ENCODE measurements at regions not wholly inside any gene's neighbourhood (a gene's known extent, or its start where the extent isn't known, plus 50 kb on each side); places are given as distances from the start of the nearest gene placed in this dataset.

DNA sequence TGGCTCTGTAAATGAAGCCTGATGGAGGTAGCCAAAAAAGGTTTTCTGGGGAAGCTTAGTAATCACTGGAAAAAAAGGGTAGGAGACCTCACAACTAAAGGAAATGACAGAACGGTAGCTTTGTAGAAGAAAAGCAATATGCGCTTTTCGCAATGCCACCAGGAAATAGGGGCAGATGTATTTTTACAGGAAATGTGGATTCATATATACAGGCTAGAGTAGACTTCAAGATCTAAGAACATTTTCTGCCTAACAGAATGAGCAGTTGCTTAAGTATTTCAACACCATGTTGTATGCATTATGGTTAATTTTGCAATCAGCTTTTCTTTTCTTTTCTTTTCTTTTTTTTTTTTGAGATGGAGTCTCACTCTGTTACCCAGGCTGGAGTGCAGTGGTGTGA is 219.6 kb downstream of the CD83 start:
- DNase-seq (ENCODE audit: extremely low spot score, unreplicated experiment), result no peak
- no peak overlapping the region for H3K27ac Mint-ChIP-seq (ENCODE audit: unreplicated experiment)
- no peaks in the 10 kb centered on the region for H3K36me3 Mint-ChIP-seq (ENCODE audit: unreplicated experiment)
- H3K4me3 Mint-ChIP-seq (ENCODE audit: unreplicated experiment), result no peak overlapping the region
- H3K9me3 Mint-ChIP-seq (ENCODE audit: unreplicated experiment), result peaks cover 6% of the 10 kb centered on the region
- peaks cover 17% of the 10 kb centered on the region for H3K27me3 Mint-ChIP-seq (ENCODE audit: unreplicated experiment)
- peaks cover 3% of the 10 kb centered on the region for H3K4me1 Mint-ChIP-seq (ENCODE audit: unreplicated experiment)
- TF ChIP-seq, protein P1, sequence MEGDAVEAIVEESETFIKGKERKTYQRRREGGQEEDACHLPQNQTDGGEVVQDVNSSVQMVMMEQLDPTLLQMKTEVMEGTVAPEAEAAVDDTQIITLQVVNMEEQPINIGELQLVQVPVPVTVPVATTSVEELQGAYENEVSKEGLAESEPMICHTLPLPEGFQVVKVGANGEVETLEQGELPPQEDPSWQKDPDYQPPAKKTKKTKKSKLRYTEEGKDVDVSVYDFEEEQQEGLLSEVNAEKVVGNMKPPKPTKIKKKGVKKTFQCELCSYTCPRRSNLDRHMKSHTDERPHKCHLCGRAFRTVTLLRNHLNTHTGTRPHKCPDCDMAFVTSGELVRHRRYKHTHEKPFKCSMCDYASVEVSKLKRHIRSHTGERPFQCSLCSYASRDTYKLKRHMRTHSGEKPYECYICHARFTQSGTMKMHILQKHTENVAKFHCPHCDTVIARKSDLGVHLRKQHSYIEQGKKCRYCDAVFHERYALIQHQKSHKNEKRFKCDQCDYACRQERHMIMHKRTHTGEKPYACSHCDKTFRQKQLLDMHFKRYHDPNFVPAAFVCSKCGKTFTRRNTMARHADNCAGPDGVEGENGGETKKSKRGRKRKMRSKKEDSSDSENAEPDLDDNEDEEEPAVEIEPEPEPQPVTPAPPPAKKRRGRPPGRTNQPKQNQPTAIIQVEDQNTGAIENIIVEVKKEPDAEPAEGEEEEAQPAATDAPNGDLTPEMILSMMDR (IDR thresholded peaks at IDR 0.05), result no peak

DNA sequence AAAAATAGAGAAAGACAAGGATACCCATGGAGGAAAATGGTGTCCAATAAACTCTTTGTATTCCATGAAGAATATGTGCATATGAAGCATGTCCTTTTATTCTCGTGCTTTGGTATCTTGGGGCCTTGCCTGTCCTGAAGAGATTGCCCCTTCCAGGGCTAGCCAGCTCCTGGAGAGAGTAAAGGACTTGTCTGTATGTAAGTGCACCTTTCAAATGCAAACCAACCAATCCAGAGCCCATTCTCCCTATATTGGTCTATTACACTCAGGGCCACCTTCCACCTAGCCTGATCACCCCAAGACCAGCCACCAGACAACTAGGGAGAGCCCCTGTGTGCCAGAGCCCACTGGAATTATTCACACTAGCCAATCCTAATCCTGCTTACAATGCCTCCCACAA is 221.6 kb downstream of the CD83 start:
- H3K27me3 Mint-ChIP-seq (ENCODE audit: unreplicated experiment), result peaks cover 17% of the 10 kb centered on the region
- TF ChIP-seq, protein P1 (IDR thresholded peaks at IDR 0.05), result no peak
- peaks cover 6% of the 10 kb centered on the region for H3K9me3 Mint-ChIP-seq (ENCODE audit: unreplicated experiment)
- no peaks in the 10 kb centered on the region for H3K36me3 Mint-ChIP-seq (ENCODE audit: unreplicated experiment)
- no peak for DNase-seq (ENCODE audit: extremely low spot score, unreplicated experiment)
- no peak overlapping the region for H3K4me3 Mint-ChIP-seq (ENCODE audit: unreplicated experiment)
- H3K4me1 Mint-ChIP-seq (ENCODE audit: unreplicated experiment), result peaks cover under 1% of the 10 kb centered on the region
- no peak overlapping the region for H3K27ac Mint-ChIP-seq (ENCODE audit: unreplicated experiment)

DNA sequence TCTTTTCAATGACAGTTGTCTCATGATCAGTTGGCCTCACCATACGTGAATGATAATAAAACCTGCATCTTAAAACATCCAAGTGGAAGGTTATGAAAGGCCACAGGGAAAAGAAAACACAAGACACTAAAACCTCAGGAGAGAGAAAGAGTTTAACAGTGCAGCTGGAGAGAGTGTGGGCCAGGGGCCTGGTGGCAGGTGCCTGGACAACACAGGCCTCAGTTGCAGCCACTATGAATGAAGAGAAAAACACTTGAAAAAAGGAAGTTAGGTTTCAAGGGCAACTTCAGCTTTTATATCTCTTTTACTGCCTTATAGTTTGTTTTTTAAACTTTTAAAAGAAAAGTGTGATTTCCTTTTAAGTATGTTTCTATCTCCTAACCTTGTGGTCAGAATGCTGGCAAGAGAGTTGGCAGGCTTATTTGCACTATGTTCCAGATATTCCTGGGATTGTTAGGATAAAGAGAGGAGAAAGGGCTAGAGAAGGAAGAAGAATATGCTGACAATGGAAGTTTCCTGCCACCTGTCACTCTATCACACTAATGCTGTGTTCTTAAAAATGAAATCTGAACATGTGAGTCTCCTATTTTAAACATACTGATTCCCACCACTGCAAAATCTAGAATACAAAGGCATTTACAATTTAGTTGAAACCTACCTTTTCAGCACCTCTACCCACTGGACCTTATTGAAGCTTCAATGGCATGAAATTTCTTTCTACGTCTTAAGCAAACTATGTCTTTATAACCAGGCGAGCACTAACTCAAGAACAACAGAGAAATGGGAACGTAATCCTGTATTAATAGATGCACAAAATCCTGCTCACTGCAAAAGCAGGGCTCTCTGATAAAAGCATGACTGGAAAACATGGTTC is 222.4 kb downstream of the CD83 start:
- no peak for DNase-seq (ENCODE audit: extremely low spot score, unreplicated experiment)
- Mint-ChIP-seq H3K4me1 (ENCODE audit: unreplicated experiment) (no peaks in the 10 kb centered on the region), H3K4me3 (ENCODE audit: unreplicated experiment) (no peak overlapping the region), H3K36me3 (ENCODE audit: unreplicated experiment) (no peaks in the 10 kb centered on the region), H3K9me3 (ENCODE audit: unreplicated experiment) (peaks cover 6% of the 10 kb centered on the region), H3K27ac (ENCODE audit: unreplicated experiment) (no peak overlapping the region), H3K27me3 (ENCODE audit: unreplicated experiment) (peaks cover 20% of the 10 kb centered on the region)
- TF ChIP-seq, protein P1 (IDR thresholded peaks at IDR 0.05), result no peak

GRCh38 chr6:14344486-14344885 is 226.9 kb downstream of the CD83 start:
- no peak overlapping the region for H3K4me3 Mint-ChIP-seq (ENCODE audit: unreplicated experiment)
- DNase-seq (ENCODE audit: extremely low spot score, unreplicated experiment), result no peak
- H3K27ac Mint-ChIP-seq (ENCODE audit: unreplicated experiment), result no peak overlapping the region
- TF ChIP-seq, protein P1 (IDR thresholded peaks at IDR 0.05), result no peak
- H3K9me3 Mint-ChIP-seq (ENCODE audit: unreplicated experiment), result no peaks in the 10 kb centered on the region
- H3K27me3 Mint-ChIP-seq (ENCODE audit: unreplicated experiment), result peaks cover 55% of the 10 kb centered on the region
- no peaks in the 10 kb centered on the region for H3K4me1 Mint-ChIP-seq (ENCODE audit: unreplicated experiment)
- no peaks in the 10 kb centered on the region for H3K36me3 Mint-ChIP-seq (ENCODE audit: unreplicated experiment)

- DNase-seq (ENCODE audit: extremely low spot score, unreplicated experiment), result no peak
- H3K27ac Mint-ChIP-seq (ENCODE audit: unreplicated experiment), result no peak overlapping the region
- no peaks in the 10 kb centered on the region for H3K4me1 Mint-ChIP-seq (ENCODE audit: unreplicated experiment)
- H3K9me3 Mint-ChIP-seq (ENCODE audit: unreplicated experiment), result no peaks in the 10 kb centered on the region
- no peak overlapping the region for H3K4me3 Mint-ChIP-seq (ENCODE audit: unreplicated experiment)
- peaks cover 2% of the 10 kb centered on the region for H3K36me3 Mint-ChIP-seq (ENCODE audit: unreplicated experiment)
- peaks cover 47% of the 10 kb centered on the region for H3K27me3 Mint-ChIP-seq (ENCODE audit: unreplicated experiment)
- TF ChIP-seq, protein P1 (IDR thresholded peaks at IDR 0.05), result no peak
These were observed 230.8 kb downstream of the CD83 start for GRCh38 chr6:14348389-14348788.

Measured in osteocyte (in vitro differentiated cells).